BJ (cell line): ENCODE measurements at regions not wholly inside any gene's neighbourhood (a gene's known extent, or its start where the extent isn't known, plus 50 kb on each side); places are given as distances from the start of the nearest gene placed in this dataset.

Source experiments
- CTCF ChIA-PET: fragments of 350-600 bp; formaldehyde crosslinking; extraction: SDS; loops from one replicate; lab custom pipeline; 2021; ENCODE audit warnings: antibody characterized with exemption, inconsistent platforms; lab: Yijun Ruan, JAX
- POLR2A ChIA-PET: fragments of 300-600 bp; sonication (Branson Sonifier 250); formaldehyde crosslinking; extraction: SDS; loops from one replicate; lab custom pipeline; 2021; ENCODE audit warnings: antibody characterized with exemption; lab: Charles Lee
- DNase-seq: peaks from one replicate; pipeline ENCODE4 v3.0.0-alpha.2; 2011; ENCODE audit warnings: low read depth
- H3K27me3 ChIP-seq: 2 replicates; pipeline ENCODE4 v1.6.0; 2011; ENCODE audit warnings: low read length; ENCODE audit not compliant: control insufficient read depth, insufficient read depth
- H3K36me3 ChIP-seq: 2 replicates; pipeline ENCODE4 v1.5.1; 2011; ENCODE audit warnings: low read length; ENCODE audit not compliant: control insufficient read depth, insufficient read depth
- H3K4me3 ChIP-seq: 2 replicates; pipeline ENCODE4 v1.5.1; 2011; ENCODE audit warnings: low read depth, mild to moderate bottlenecking, control low read depth, low read length
- TF ChIP-seq, protein P1 (sequence below): IDR thresholded peaks from 2 replicates; pipeline ENCODE4 v1.5.1; 2011; ENCODE audit warnings: low read depth, mild to moderate bottlenecking, control low read depth, inconsistent platforms, low read length, moderate library complexity; ENCODE audit not compliant: insufficient read depth

GRCh38 chr1:106749491-106749890, 307.0 kb upstream of the PRMT6 start:
- TF ChIP-seq, protein P1, sequence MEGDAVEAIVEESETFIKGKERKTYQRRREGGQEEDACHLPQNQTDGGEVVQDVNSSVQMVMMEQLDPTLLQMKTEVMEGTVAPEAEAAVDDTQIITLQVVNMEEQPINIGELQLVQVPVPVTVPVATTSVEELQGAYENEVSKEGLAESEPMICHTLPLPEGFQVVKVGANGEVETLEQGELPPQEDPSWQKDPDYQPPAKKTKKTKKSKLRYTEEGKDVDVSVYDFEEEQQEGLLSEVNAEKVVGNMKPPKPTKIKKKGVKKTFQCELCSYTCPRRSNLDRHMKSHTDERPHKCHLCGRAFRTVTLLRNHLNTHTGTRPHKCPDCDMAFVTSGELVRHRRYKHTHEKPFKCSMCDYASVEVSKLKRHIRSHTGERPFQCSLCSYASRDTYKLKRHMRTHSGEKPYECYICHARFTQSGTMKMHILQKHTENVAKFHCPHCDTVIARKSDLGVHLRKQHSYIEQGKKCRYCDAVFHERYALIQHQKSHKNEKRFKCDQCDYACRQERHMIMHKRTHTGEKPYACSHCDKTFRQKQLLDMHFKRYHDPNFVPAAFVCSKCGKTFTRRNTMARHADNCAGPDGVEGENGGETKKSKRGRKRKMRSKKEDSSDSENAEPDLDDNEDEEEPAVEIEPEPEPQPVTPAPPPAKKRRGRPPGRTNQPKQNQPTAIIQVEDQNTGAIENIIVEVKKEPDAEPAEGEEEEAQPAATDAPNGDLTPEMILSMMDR, result no peak
- no peaks in the 10 kb centered on the region for H3K27me3 ChIP-seq
- CTCF ChIA-PET, result no interaction called here
- POLR2A ChIA-PET, result no interaction called here
- no peak for DNase-seq
- no peak overlapping the region for H3K4me3 ChIP-seq
- no peaks in the 10 kb centered on the region for H3K36me3 ChIP-seq

DNA sequence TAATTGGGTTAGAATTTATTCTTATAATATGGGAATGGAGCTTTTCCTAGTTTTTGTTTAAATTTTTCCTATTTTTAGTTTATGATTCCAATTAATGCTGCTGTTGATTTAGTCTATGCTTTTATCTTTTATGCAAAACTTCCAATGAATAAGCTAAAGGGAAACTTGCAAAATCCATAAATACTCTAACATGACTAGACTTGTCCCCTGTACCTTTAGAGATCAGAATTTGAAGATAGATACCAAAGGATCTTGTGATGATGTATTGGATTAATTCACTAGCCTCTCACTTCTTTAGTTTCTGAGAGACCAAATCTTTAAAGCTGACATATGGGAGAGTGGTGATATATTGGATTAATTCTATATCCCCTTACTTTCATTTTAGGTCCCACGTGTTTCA, 306.6 kb upstream of the PRMT6 start:
- POLR2A ChIA-PET, result no interaction called here

GRCh38 chr1:106751002-106751401, 305.5 kb upstream of the PRMT6 start:
- DNase-seq, result no peak
- Histone ChIP-seq H3K4me3 (no peak overlapping the region), H3K36me3 (no peaks in the 10 kb centered on the region), H3K27me3 (no peaks in the 10 kb centered on the region)
- CTCF ChIA-PET, result interaction anchor here (1.5 kb wide), 1 partner anchor 12 kb away, joined by 3 read pairs; no protein-coding TSS in a partner anchor
- TF ChIP-seq, protein P1, result no peak
- POLR2A ChIA-PET, result no interaction called here

More for the DNA sequence above, 306.6 kb upstream of the PRMT6 start:
- DNase-seq, result no peak
- CTCF ChIA-PET, result no interaction called here
- Histone ChIP-seq H3K4me3 (no peak overlapping the region), H3K27me3 (no peaks in the 10 kb centered on the region), H3K36me3 (no peaks in the 10 kb centered on the region)
- TF ChIP-seq, protein P1, result no peak

GRCh38 chr1:106753066-106753465, 303.4 kb upstream of the PRMT6 start:
- CTCF ChIA-PET, result no interaction called here
- POLR2A ChIA-PET, result no interaction called here
- DNase-seq, result no peak

GRCh38 chr1:106754957-106755356, 301.5 kb upstream of the PRMT6 start:
- DNase-seq, result no peak
- Histone ChIP-seq H3K27me3 (no peaks in the 10 kb centered on the region), H3K4me3 (no peak overlapping the region), H3K36me3 (no peaks in the 10 kb centered on the region)
- POLR2A ChIA-PET, result no interaction called here
- TF ChIP-seq, protein P1, result no peak
- CTCF ChIA-PET, result no interaction called here

More at GRCh38 chr1:106753066-106753465, 303.4 kb upstream of the PRMT6 start:
- Histone ChIP-seq H3K36me3 (no peaks in the 10 kb centered on the region), H3K27me3 (no peaks in the 10 kb centered on the region), H3K4me3 (no peak overlapping the region)
- TF ChIP-seq, protein P1, result no peak
